Liver (tissue), 8 donors: ENCODE measurements at regions not wholly inside any gene's neighbourhood (a gene's known extent, or its start where the extent isn't known, plus 50 kb on each side); places are given as distances from the start of the nearest gene placed in this dataset.

Source experiments
- DNase-seq: peaks from one replicate; pipeline ENCODE4 v3.0.0-alpha.2; 2017; ENCODE audit warnings: low spot score
- H3K27ac ChIP-seq, 2 donors: one replicate each; pipeline ENCODE4 v1.7.0; 2013; ENCODE audit warnings: inconsistent platforms in 2 of 2, low read length in 2 of 2, control low read depth in 1 of 2, low read depth in 1 of 2, mild to moderate bottlenecking in 1 of 2
- H3K27me3 ChIP-seq, 4 donors: one replicate each; pipeline versions ENCODE4 v1.6.1 to v1.7.0; 2013; ENCODE audit warnings: low read length in 3 of 4, inconsistent platforms in 1 of 4, mild to moderate bottlenecking in 1 of 4, moderate library complexity in 1 of 4; ENCODE audit not compliant: control insufficient read depth in 4 of 4, insufficient read depth in 4 of 4
- H3K36me3 ChIP-seq, 4 donors: one replicate each; pipeline versions ENCODE4 v1.6.1 to v1.7.0; 2013; ENCODE audit warnings: low read length in 3 of 4, mild to moderate bottlenecking in 3 of 4, low read depth in 1 of 4, moderate library complexity in 1 of 4; ENCODE audit not compliant: control insufficient read depth in 4 of 4, insufficient read depth in 3 of 4
- H3K4me1 ChIP-seq, 4 donors: one replicate each; pipeline versions ENCODE4 v1.6.1 to v1.7.0; 2013; ENCODE audit warnings: low read length in 3 of 4, mild to moderate bottlenecking in 3 of 4, moderate library complexity in 1 of 4; ENCODE audit not compliant: control insufficient read depth in 4 of 4, insufficient read depth in 4 of 4
- H3K4me3 ChIP-seq, 3 donors: one replicate each; pipeline versions ENCODE4 v1.6.1 to v1.7.0; 2013; ENCODE audit warnings: low read length in 3 of 3, control low read depth in 1 of 3, low read depth in 1 of 3, mild to moderate bottlenecking in 1 of 3
- H3K9ac ChIP-seq, 2 donors: one replicate each; pipeline ENCODE4 v1.7.0; 2013; ENCODE audit warnings: low read length in 2 of 2, mild to moderate bottlenecking in 2 of 2, moderate library complexity in 2 of 2, control low read depth in 1 of 2, low read depth in 1 of 2
- H3K9me3 ChIP-seq, 4 donors: one replicate each; pipeline versions ENCODE4 v1.6.1 to v1.7.0; 2013; ENCODE audit warnings: low read length in 3 of 4; ENCODE audit not compliant: control insufficient read depth in 4 of 4
- ATF3 ChIP-seq: IDR thresholded peaks from 2 replicates; pipeline ENCODE4 v1.6.1; 2016; ENCODE audit warnings: antibody characterized with exemption
- EGR1 ChIP-seq, 2 donors: IDR thresholded peaks; 2 replicates each; pipeline ENCODE4 v1.6.1; 2016 to 2018; ENCODE audit warnings: antibody characterized with exemption in 2 of 2, low read depth in 2 of 2
- FOXA1 ChIP-seq: IDR thresholded peaks from 2 replicates; pipeline ENCODE4 v1.6.1; 2016; ENCODE audit warnings: antibody characterized with exemption
- GABPA ChIP-seq, 2 donors: IDR thresholded peaks in 1 of 2; conservative IDR thresholded peaks in 1 of 2; 2 replicates each; pipeline ENCODE4 v1.6.1; 2016; ENCODE audit warnings: antibody characterized with exemption in 2 of 2, mild to moderate bottlenecking in 1 of 2, moderate library complexity in 1 of 2
- HNF4A ChIP-seq, 2 donors: conservative IDR thresholded peaks; 2 replicates each; pipeline ENCODE4 v1.6.1; 2016; ENCODE audit warnings: antibody characterized with exemption in 2 of 2, mild to moderate bottlenecking in 2 of 2
- HNF4G ChIP-seq: IDR thresholded peaks from 2 replicates; pipeline ENCODE4 v1.6.1; 2016; ENCODE audit warnings: antibody characterized with exemption
- JUND ChIP-seq, 2 donors: IDR thresholded peaks; 2 replicates each; pipeline ENCODE4 v1.6.1; 2016; ENCODE audit warnings: antibody characterized with exemption in 2 of 2
- NR2F2 ChIP-seq: IDR thresholded peaks from 2 replicates; pipeline ENCODE4 v1.6.1; 2016; ENCODE audit warnings: antibody characterized with exemption
- RAD21 ChIP-seq, 2 donors: IDR thresholded peaks; 2 replicates each; pipeline ENCODE4 v1.6.1; 2016; ENCODE audit warnings: antibody characterized with exemption in 2 of 2, mild to moderate bottlenecking in 2 of 2
- RXRA ChIP-seq, 2 donors: IDR thresholded peaks; 2 replicates each; pipeline ENCODE4 v1.6.1; 2017 to 2018; ENCODE audit warnings: antibody characterized with exemption in 2 of 2, mild to moderate bottlenecking in 1 of 2
- SP1 ChIP-seq: IDR thresholded peaks from 2 replicates; pipeline ENCODE4 v1.6.1; 2018; ENCODE audit warnings: antibody characterized with exemption, mild to moderate bottlenecking
- TAF1 ChIP-seq: conservative IDR thresholded peaks from 2 replicates; pipeline ENCODE4 v1.6.1; 2016; ENCODE audit warnings: antibody characterized with exemption, mild to moderate bottlenecking
- YY1 ChIP-seq: IDR thresholded peaks from 2 replicates; pipeline ENCODE4 v1.6.1; 2016; ENCODE audit warnings: antibody characterized with exemption, mild to moderate bottlenecking
- WGBS: extraction: QIAGEN DNeasy Blood & Tissue Kit; methylation state at CpG from one replicate; pipeline ENCODE4 v1.1.7; 2013; 5-methylcytosine and 5-hydroxymethylcytosine counted together
- TF ChIP-seq, protein P1 (sequence below): IDR thresholded peaks from 2 replicates; pipeline ENCODE4 v1.6.1; 2016; ENCODE audit warnings: antibody characterized with exemption, mild to moderate bottlenecking
- TF ChIP-seq, protein P2 (sequence below): fragments of 150-350 bp; IDR thresholded peaks from 2 replicates; pipeline ENCODE4 v1.5.1; 2017; ENCODE audit warnings: improper control_type of control experiment, low read depth, low read length; ENCODE audit not compliant: missing input control
- TF ChIP-seq, protein P3 (sequence below): IDR thresholded peaks from 2 replicates; pipeline ENCODE4 v1.6.1; 2016; ENCODE audit warnings: antibody characterized with exemption
- donor health status: healthy.
- donor health status: healthy.
- donor health status: healthy.
- donor health status: healthy.
- donor health status: healthy.

- peaks cover 0 to 9% (median 0%) of the 10 kb centered on the region in 4 donors for H3K27me3 ChIP-seq
- H3K4me3 ChIP-seq = no peak overlapping the region
- H3K9me3 ChIP-seq = peaks cover 0 to 3% (median 3%) of the 10 kb centered on the region in 4 donors
- no peaks in the 10 kb centered on the region for H3K4me1 ChIP-seq
- no peak for DNase-seq
- H3K36me3 ChIP-seq = no peaks in the 10 kb centered on the region
- TF ChIP-seq JUND (IDR thresholded peaks at IDR 0.05) = no peak
- TF ChIP-seq ATF3 = no peak
- TF ChIP-seq, protein P1, sequence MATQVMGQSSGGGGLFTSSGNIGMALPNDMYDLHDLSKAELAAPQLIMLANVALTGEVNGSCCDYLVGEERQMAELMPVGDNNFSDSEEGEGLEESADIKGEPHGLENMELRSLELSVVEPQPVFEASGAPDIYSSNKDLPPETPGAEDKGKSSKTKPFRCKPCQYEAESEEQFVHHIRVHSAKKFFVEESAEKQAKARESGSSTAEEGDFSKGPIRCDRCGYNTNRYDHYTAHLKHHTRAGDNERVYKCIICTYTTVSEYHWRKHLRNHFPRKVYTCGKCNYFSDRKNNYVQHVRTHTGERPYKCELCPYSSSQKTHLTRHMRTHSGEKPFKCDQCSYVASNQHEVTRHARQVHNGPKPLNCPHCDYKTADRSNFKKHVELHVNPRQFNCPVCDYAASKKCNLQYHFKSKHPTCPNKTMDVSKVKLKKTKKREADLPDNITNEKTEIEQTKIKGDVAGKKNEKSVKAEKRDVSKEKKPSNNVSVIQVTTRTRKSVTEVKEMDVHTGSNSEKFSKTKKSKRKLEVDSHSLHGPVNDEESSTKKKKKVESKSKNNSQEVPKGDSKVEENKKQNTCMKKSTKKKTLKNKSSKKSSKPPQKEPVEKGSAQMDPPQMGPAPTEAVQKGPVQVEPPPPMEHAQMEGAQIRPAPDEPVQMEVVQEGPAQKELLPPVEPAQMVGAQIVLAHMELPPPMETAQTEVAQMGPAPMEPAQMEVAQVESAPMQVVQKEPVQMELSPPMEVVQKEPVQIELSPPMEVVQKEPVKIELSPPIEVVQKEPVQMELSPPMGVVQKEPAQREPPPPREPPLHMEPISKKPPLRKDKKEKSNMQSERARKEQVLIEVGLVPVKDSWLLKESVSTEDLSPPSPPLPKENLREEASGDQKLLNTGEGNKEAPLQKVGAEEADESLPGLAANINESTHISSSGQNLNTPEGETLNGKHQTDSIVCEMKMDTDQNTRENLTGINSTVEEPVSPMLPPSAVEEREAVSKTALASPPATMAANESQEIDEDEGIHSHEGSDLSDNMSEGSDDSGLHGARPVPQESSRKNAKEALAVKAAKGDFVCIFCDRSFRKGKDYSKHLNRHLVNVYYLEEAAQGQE = no peak
- TF ChIP-seq, protein P2, sequence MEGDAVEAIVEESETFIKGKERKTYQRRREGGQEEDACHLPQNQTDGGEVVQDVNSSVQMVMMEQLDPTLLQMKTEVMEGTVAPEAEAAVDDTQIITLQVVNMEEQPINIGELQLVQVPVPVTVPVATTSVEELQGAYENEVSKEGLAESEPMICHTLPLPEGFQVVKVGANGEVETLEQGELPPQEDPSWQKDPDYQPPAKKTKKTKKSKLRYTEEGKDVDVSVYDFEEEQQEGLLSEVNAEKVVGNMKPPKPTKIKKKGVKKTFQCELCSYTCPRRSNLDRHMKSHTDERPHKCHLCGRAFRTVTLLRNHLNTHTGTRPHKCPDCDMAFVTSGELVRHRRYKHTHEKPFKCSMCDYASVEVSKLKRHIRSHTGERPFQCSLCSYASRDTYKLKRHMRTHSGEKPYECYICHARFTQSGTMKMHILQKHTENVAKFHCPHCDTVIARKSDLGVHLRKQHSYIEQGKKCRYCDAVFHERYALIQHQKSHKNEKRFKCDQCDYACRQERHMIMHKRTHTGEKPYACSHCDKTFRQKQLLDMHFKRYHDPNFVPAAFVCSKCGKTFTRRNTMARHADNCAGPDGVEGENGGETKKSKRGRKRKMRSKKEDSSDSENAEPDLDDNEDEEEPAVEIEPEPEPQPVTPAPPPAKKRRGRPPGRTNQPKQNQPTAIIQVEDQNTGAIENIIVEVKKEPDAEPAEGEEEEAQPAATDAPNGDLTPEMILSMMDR = no peak
- TF ChIP-seq RAD21 (IDR thresholded peaks at IDR 0.05) = no peak
- TF ChIP-seq, protein P3, sequence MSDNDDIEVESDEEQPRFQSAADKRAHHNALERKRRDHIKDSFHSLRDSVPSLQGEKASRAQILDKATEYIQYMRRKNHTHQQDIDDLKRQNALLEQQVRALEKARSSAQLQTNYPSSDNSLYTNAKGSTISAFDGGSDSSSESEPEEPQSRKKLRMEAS = no peak
- TF ChIP-seq YY1 = no peak
- TF ChIP-seq EGR1 (IDR thresholded peaks at IDR 0.05; ENCODE audit: low read depth in 2 of 2) = no peak
- no peak for TF ChIP-seq NR2F2
- TF ChIP-seq HNF4A (conservative IDR thresholded peaks at IDR 0.05) = no peak
- TF ChIP-seq SP1 = no peak
- no peak overlapping the region for H3K9ac ChIP-seq
- H3K27ac ChIP-seq = no peak overlapping the region
- WGBS = 87% methylated on average over 2 of the region's 2 CpGs
Measured at GRCh38 chr20:48017509-48017908, 232.2 kb upstream of the SULF2 start.

DNA sequence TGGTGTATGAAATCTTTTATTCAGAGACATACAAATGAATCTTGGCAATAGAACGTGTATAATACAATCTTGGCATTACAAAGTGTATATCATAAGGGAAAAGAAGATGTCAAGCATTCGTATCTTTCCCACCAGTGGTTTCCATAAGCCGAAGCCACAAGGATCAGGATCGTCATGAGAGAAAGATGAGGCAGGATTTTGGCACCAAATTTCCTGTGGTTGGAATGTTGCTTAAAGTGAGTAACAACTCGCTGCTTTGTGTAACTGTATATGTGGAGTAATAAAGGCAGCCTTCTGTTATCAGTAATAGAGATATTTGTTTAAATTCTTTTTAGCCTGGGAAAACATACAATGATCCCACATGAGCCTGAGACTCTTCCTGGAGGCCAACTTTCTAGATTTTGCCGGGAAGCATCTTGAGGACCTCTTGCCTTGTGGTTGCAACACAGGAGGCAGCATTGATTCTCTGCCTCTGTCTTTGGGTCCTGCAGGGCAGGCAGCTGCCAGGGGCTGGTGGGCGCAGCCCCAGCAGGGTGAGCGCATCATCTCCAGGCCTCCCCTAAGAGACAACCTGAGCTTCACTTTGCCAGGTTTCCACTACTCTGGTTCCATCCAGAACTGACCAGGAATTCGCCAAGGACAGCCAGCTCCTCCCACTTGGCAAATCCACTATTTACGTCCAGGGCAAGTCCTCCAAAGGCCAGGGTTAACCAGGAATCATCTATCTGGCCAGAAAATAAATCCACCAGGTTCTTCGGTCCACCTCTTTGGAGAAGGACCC lies 230.9 kb upstream of the SULF2 start:
- Histone ChIP-seq H3K4me1 (no peaks in the 10 kb centered on the region), H3K9me3 (peaks cover 0 to 11% (median 6%) of the 10 kb centered on the region in 4 donors), H3K27ac (no peak overlapping the region), H3K36me3 (no peaks in the 10 kb centered on the region), H3K27me3 (peaks cover 0 to 6% (median 0%) of the 10 kb centered on the region in 4 donors), H3K4me3 (no peak overlapping the region), H3K9ac (no peak overlapping the region)
- DNase-seq = no peak
- no peak for TF ChIP-seq RXRA (IDR thresholded peaks at IDR 0.05)
- no peak for TF ChIP-seq HNF4G
- no peak for TF ChIP-seq GABPA (IDR thresholded peaks at IDR 0.05 in 1 of 2, conservative IDR thresholded peaks at IDR 0.05 in 1 of 2)
- TF ChIP-seq TAF1 = no peak
- TF ChIP-seq FOXA1 = no peak
- no peak for TF ChIP-seq JUND (IDR thresholded peaks at IDR 0.05)
- TF ChIP-seq ATF3 = no peak
- no peak for TF ChIP-seq YY1
- no peak for TF ChIP-seq NR2F2
- 69% methylated on average over 11 of the region's 11 CpGs for WGBS
